ENCODE measurements at regions not wholly inside any gene's neighbourhood (a gene's known extent, or its start where the extent isn't known, plus 50 kb on each side); places are given as distances from the start of the nearest gene placed in this dataset.

DNA sequence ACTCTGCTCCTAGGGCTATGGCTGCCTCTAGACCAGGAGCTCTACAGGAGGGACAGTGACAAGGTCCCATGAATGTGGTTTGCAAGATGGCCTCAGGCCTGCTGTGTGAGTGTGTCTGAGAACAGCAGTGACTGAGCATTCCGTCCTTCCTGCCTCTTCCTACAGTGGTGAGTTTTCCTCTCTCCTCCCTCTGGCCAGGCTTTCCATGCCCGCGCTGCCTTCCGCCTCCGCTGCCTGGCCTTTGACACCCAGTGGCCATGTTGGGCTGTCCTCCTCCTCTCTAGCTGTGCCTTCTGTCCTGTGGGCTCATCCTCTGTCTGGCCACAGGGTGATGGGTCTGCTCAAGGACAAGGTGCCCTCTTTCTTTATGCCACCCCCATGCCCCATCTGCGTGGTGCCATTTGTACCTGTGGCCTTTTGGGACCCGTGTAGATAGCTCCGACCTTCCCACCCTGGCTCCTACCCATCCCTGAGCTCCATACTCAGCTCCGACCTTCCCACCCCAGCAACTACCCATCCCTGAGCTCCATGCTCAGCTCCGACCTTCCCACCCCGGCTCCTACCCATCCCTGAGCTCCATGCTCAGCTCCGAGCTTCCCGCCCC, 970.4 kb downstream of the BRD1 start:
- Histone ChIP-seq H3K27me3 (no peaks in the 10 kb centered on the region), H3K9me3 (ENCODE audit: low read depth) (no peaks in the 10 kb centered on the region), H3K4me3 (no peak overlapping the region), H3K36me3 (no peaks in the 10 kb centered on the region), H3K4me1 (ENCODE audit: low read depth) (no peaks in the 10 kb centered on the region), H3K27ac (no peak overlapping the region)
- TF ChIP-seq CTCF (IDR thresholded peaks at IDR 0.05; ENCODE audit: low read depth, low read length): no peak
- DNase-seq (ENCODE audit: low read depth in 1 of 2, low spot score in 1 of 2): no peak

GRCh38 chr22:48856308-48856615, 971.4 kb downstream of the BRD1 start:
- no peak overlapping the region for H3K27ac ChIP-seq
- no peak for DNase-seq (ENCODE audit: low read depth in 1 of 2, low spot score in 1 of 2)
- no peak for TF ChIP-seq CTCF (IDR thresholded peaks at IDR 0.05; ENCODE audit: low read depth, low read length)

GRCh38 chr22:48855593-48856307, 971.9 kb downstream of the BRD1 start:
- no peaks in the 10 kb centered on the region for H3K9me3 ChIP-seq (ENCODE audit: low read depth)
- no peak for TF ChIP-seq CTCF (IDR thresholded peaks at IDR 0.05; ENCODE audit: low read depth, low read length)
- DNase-seq (ENCODE audit: low read depth in 1 of 2, low spot score in 1 of 2): no peak

More at GRCh38 chr22:48856308-48856615, 971.4 kb downstream of the BRD1 start:
- H3K4me1 ChIP-seq (ENCODE audit: low read depth): no peaks in the 10 kb centered on the region
- no peak overlapping the region for H3K4me3 ChIP-seq
- no peaks in the 10 kb centered on the region for H3K27me3 ChIP-seq
- no peaks in the 10 kb centered on the region for H3K36me3 ChIP-seq
- H3K9me3 ChIP-seq (ENCODE audit: low read depth): no peaks in the 10 kb centered on the region

DNA sequence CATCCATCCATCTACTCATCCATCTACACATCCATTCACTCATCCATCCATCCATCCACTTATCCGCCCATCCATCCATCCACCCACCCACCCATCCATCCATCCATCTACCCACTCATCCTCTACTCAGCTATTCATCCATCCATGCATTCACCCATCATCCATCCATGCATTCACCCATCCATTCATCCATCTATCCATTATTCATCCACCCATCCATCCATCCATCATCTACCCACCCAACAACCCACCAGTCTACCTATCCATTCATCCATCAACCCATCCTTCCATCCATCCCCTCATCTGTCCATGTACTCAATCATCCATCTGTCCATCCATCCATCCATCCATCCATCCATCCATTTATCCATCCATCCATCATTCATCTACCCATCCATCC, 972.7 kb downstream of the BRD1 start:
- no peak overlapping the region for H3K27ac ChIP-seq
- no peaks in the 10 kb centered on the region for H3K27me3 ChIP-seq
- H3K4me1 ChIP-seq (ENCODE audit: low read depth): no peaks in the 10 kb centered on the region

More at GRCh38 chr22:48855593-48856307, 971.9 kb downstream of the BRD1 start:
- no peaks in the 10 kb centered on the region for H3K36me3 ChIP-seq
- no peak overlapping the region for H3K27ac ChIP-seq
- no peaks in the 10 kb centered on the region for H3K27me3 ChIP-seq
- H3K4me3 ChIP-seq: no peak overlapping the region
- H3K4me1 ChIP-seq (ENCODE audit: low read depth): no peaks in the 10 kb centered on the region

GRCh38 chr22:48853627-48854240, 973.9 kb downstream of the BRD1 start:
- H3K4me1 ChIP-seq (ENCODE audit: low read depth): no peaks in the 10 kb centered on the region
- no peaks in the 10 kb centered on the region for H3K9me3 ChIP-seq (ENCODE audit: low read depth)
- TF ChIP-seq CTCF (IDR thresholded peaks at IDR 0.05; ENCODE audit: low read depth, low read length): no peak
- no peaks in the 10 kb centered on the region for H3K27me3 ChIP-seq
- no peak overlapping the region for H3K4me3 ChIP-seq
- DNase-seq (ENCODE audit: low read depth in 1 of 2, low spot score in 1 of 2): no peak
- H3K36me3 ChIP-seq: no peaks in the 10 kb centered on the region
- no peak overlapping the region for H3K27ac ChIP-seq

More for the DNA sequence above, 972.7 kb downstream of the BRD1 start:
- DNase-seq (ENCODE audit: low read depth in 1 of 2, low spot score in 1 of 2): no peak
- no peak for TF ChIP-seq CTCF (IDR thresholded peaks at IDR 0.05; ENCODE audit: low read depth, low read length)
- Histone ChIP-seq H3K36me3 (no peaks in the 10 kb centered on the region), H3K9me3 (ENCODE audit: low read depth) (no peaks in the 10 kb centered on the region), H3K4me3 (no peak overlapping the region)
